GM19023 (cell line): ENCODE measurements at regions not wholly inside any gene's neighbourhood (a gene's known extent, or its start where the extent isn't known, plus 50 kb on each side); places are given as distances from the start of the nearest gene placed in this dataset.
"Not testable (repeated sequence)": the region's sequence is repeated elsewhere in the genome, so short reads cannot be mapped to it uniquely, and the experiment has no call there.

ENCODE experiments used
- ATAC-seq: cut with Tn5 transposase; IDR thresholded peaks from one replicate; pipeline ENCODE4 v1.9.1; 2021; ENCODE audit warnings: mild to moderate bottlenecking, moderate library complexity; ENCODE audit not compliant: unreplicated experiment

DNA sequence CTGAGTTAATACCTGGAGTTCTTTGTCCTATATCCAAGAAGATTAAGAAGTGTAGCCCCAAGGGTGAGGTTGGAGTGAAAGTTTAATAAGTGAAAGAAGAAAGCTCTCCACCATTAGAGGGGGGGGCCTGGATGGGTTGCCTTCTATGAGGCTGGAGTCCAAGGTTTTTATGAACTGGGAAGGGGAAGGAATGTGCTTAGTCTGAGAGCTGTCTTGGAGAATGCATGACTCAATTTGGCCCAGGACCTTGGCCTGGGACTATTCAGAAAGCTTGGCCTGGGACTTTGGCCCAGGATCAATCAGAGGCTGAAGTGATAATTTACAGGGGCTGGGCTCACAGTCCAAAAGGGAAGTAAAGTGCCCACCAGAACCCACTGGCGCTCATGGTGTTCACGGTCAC is 1049.0 kb upstream of the GRIA3 start:
- ATAC-seq = no peak

DNA sequence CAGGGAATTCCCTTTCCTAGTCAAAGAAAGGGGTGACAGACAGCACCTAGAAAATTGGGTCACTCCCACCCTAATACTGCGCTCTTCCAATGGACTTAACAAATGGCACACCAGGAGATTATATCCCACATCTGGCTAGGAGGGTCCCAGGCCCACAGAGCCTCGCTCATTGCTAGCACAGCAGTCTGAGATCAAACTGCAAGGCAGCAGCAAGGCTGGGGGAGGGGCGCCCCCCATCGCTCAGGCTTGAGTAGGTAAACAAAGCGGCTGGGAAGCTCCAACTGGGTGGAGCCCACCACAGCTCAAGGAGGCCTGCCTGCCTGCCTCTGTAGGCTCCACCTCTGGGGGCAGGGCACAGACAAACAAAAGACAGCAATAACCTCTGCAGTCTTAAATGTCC is 1043.9 kb upstream of the GRIA3 start:
- ATAC-seq = not testable (repeated sequence)

DNA sequence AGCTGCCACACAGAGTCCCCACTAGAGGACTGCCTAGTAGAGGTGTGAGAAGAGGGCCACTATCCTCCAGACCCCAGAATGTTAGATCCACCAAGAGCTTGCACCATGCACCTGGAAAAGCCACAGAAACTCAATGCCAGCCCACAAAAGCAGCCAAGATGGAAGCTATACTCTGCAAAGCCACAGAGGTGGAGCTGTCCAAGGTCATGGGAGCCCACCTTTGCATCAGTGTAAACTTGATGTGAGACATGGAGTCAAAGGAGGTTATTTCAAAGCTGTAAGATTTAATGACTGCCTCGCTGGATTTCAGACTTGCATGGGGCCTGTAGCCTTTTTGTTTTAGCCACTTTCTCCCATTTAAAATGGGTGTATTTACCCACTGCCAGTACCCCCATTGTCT is 1030.1 kb upstream of the GRIA3 start:
- ATAC-seq = no peak

- ATAC-seq = no peak
Observed at GRCh38 chrX:122168241-122168640, 1015.8 kb upstream of the GRIA3 start.

DNA sequence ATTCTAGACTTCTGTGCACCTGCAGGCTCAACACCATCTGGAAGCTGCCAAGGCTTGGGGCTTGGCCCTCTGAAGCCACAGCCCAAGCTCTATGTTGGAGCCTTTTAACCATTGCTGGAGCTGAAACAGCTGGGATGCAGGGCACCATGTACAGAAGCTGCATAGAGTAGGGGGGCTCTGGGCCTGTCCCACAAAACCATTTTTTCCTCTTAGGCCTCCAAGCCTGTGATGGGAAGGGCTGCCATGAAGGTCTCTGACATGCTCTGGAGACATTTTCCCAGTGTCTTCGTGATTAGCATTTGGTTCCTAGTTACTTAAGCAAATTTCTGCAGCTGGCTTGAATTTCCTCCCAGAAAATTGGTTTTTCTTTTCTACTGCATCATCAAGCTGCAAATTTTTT is 999.3 kb upstream of the GRIA3 start:
- no peak for ATAC-seq

GRCh38 chrX:122187069-122187713 is 996.9 kb upstream of the GRIA3 start:
- no peak for ATAC-seq

DNA sequence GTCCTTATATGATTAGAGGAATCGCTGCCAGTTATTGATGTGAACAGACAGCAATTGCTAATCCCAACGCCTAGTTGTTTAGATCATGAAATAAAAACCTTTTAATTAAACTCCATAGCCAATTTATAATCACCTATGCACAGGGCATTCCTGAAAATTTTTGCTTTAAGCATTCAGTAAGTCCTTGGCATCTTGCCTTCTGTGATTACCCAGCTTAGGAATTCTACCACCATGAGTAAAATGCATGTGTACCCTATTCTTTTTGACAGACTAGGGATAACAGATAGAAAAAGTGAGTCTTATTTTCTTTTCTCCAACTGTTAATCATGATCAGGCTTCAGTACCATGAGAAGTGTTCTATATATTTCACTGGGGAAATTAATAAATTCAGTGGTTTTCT is 995.3 kb upstream of the GRIA3 start:
- no peak for ATAC-seq

DNA sequence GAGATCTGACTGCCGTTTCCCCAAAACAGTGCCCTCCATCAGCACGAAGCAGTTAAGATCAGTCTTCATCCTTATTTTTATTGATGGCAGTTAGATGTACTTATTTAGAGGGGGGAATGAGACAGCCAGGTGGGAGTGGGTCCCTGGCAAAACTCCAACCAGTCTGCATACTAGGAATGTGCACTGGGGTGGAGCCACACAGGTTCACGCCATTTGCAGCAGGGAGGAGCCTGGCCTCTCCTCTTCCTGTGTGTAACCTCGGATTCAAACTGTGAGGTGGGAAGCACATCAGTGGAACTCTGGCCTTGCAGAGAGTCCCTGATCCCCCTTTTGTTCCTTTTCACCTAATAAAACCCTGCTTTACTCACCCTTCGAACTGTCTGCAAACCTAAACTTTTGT is 987.7 kb upstream of the GRIA3 start:
- ATAC-seq = no peak

- no peak for ATAC-seq
Observed at GRCh38 chrX:122203399-122203798, 980.7 kb upstream of the GRIA3 start.

- ATAC-seq = no peak
Observed at GRCh38 chrX:122218666-122219065, 965.4 kb upstream of the GRIA3 start.

GRCh38 chrX:122219226-122219625 is 964.9 kb upstream of the GRIA3 start:
- no peak for ATAC-seq

DNA sequence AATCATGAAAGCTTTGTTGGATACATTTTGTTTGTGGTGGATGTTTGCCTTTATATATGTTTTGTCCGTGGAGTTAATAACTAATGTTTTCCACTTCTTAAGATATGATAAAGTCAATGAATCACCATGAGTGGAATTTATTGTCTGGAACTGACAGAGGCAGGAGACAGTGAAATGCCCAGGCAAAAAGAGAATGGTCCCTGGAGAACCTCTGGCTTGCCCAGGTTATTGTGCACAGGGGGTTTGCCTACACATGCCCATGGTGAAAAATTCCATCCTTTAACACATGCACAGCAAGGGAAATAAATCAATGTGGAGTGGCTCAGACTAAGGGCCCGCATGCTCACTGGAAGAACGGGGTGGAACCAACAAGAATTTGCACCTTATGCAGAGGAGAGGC is 964.3 kb upstream of the GRIA3 start:
- ATAC-seq = no peak

GRCh38 chrX:122220644-122221373 is 963.3 kb upstream of the GRIA3 start:
- ATAC-seq = no peak

- ATAC-seq = not testable (repeated sequence)
Observed at GRCh38 chrX:122221810-122222209, 962.3 kb upstream of the GRIA3 start.

DNA sequence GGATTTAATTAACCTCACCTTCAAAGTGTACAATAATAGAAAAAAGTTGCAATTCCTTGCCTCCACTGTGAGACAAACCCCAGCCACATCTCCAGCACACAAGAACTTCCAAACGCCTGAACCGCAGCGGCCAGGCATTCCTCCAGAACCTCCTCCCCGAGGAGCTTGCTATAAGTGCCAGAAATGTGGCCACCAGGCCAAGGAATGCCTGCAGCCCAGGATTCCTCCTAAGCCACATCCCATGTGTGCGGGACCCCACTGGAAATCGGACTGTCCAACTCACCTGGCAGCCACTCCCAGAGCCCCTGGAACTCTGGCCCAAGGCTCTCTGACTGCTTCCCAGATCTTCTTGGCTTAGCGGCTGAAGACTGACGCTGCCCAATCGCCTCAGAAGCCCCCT is 959.9 kb upstream of the GRIA3 start:
- ATAC-seq = not testable (repeated sequence)

- ATAC-seq = no peak
Observed at GRCh38 chrX:122238801-122239200, 945.3 kb upstream of the GRIA3 start.

DNA sequence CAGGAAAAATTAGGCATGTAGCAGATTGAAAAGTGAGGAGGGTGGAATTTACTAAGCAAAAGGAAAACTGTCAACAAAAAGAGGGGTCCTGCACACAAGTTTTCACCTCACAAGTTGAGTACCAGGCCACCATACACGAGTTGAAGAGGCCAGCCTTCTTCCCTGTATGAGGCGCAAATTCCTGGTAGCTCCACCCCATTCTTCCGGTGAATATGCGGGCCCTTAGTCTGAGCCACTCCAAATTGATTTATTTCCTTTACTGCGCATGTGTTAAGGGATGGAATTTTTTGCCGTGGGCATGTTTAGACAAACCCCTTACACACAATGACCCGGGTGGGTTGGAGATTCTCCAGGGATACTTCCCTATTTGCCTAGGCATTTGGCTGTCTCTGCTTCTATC is 942.1 kb upstream of the GRIA3 start:
- no peak for ATAC-seq

DNA sequence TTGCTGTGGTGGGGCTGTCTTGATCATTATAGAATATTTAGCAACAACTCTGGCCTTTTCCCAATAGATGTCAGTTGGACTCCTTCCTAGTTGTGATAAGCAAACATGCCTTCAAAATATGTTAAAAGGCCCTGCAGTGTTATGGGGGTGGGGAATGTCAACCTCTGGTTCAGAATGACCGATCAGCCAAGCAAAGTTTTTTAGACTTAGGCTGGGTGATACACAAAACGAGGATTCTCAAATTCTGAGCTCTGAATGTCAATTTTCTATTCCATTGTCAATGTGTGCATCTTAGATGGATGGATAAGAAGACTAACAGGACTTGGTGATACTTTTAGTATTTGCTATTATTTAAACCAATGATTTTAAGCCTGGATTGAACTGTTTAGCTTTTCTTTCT is 940.0 kb upstream of the GRIA3 start:
- no peak for ATAC-seq

- ATAC-seq = no peak
Observed at GRCh38 chrX:122245175-122245574, 938.9 kb upstream of the GRIA3 start.

- no peak for ATAC-seq
Observed at GRCh38 chrX:122245943-122246342, 938.1 kb upstream of the GRIA3 start.

DNA sequence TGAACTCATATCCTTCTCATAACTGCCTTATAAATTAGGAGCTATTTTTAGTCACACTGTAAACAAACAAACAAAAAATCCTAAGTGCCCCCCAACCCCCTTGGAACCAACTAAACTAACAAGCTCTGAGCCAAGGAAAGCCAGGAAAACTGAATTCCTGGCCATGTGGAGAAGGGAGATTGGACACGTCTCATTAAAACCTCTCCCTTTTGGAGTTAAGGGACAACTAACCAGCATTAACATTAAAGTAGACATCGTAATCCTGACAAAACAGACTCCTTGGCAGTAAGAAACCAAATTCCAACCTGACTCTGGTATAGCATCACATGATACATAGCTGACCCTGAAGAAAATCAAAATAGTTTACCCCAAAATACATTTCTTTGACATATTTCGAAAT is 937.1 kb upstream of the GRIA3 start:
- ATAC-seq = no peak

- ATAC-seq = no peak
Observed at GRCh38 chrX:122248681-122249080, 935.4 kb upstream of the GRIA3 start.

DNA sequence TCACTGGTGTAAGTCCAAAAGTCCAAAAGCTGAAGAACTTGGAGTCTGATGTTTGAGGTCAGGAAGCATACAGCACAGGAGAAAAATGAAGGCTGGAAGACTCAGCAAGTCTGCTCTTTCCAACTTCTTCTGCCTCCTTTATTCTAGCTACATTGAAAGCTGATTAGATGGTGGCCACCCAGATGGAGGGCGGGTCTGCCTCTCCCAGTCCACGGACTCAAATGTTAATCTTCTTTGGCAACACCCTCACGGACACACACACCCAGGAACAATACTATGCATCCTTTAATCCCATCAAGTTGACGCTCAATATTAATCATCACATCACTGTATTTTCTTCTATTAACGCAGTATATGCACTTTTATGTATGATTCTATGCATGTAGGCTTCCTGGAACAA is 931.6 kb upstream of the GRIA3 start:
- ATAC-seq = no peak
